ENCODE measurements at regions not wholly inside any gene's neighbourhood (a gene's known extent, or its start where the extent isn't known, plus 50 kb on each side); places are given as distances from the start of the nearest gene placed in this dataset.
"Not testable (repeated sequence)": the region's sequence is repeated elsewhere in the genome, so short reads cannot be mapped to it uniquely, and the experiment has no call there.

- not testable (repeated sequence) for DNase-seq (ENCODE audit: low spot score)
Observed at GRCh38 chr12:131439752-131440151, 271.1 kb upstream of the SFSWAP start.

GRCh38 chr12:131440209-131441059, 270.5 kb upstream of the SFSWAP start:
- not testable (repeated sequence) for DNase-seq (ENCODE audit: low spot score)

- DNase-seq (ENCODE audit: low spot score) = no peak
Observed at GRCh38 chr12:131441060-131441396, 269.9 kb upstream of the SFSWAP start.

GRCh38 chr12:131441638-131442336, 269.1 kb upstream of the SFSWAP start:
- DNase-seq (ENCODE audit: low spot score) = no peak

- no peak for DNase-seq (ENCODE audit: low spot score)
Observed at GRCh38 chr12:131442337-131442918, 268.5 kb upstream of the SFSWAP start.

GRCh38 chr12:131443019-131444000, 267.6 kb upstream of the SFSWAP start:
- no peak for DNase-seq (ENCODE audit: low spot score)

- DNase-seq (ENCODE audit: low spot score) = no peak
Observed at GRCh38 chr12:131444220-131445164, 266.4 kb upstream of the SFSWAP start.

GRCh38 chr12:131445184-131445774, 265.6 kb upstream of the SFSWAP start:
- no peak for DNase-seq (ENCODE audit: low spot score)

GRCh38 chr12:131445795-131446194, 265.1 kb upstream of the SFSWAP start:
- no peak for DNase-seq (ENCODE audit: low spot score)

- DNase-seq (ENCODE audit: low spot score) = not testable (repeated sequence)
Observed at GRCh38 chr12:131447636-131448035, 263.3 kb upstream of the SFSWAP start.

GRCh38 chr12:131448254-131448795, 262.6 kb upstream of the SFSWAP start:
- no peak for DNase-seq (ENCODE audit: low spot score)

GRCh38 chr12:131449027-131449426, 261.9 kb upstream of the SFSWAP start:
- no peak for DNase-seq (ENCODE audit: low spot score)

GRCh38 chr12:131452444-131452860, 258.4 kb upstream of the SFSWAP start:
- peak; percentile 29 for DNase-seq (ENCODE audit: low spot score)

GRCh38 chr12:131454418-131455217, 256.3 kb upstream of the SFSWAP start:
- DNase-seq (ENCODE audit: low spot score) = peak; percentile 80

- no peak for DNase-seq (ENCODE audit: low spot score)
Observed at GRCh38 chr12:131455218-131455506, 255.7 kb upstream of the SFSWAP start.

GRCh38 chr12:131455581-131456110, 255.2 kb upstream of the SFSWAP start:
- DNase-seq (ENCODE audit: low spot score) = no peak

- no peak for DNase-seq (ENCODE audit: low spot score)
Observed at GRCh38 chr12:131456301-131457027, 254.4 kb upstream of the SFSWAP start.

GRCh38 chr12:131457028-131457310, 253.9 kb upstream of the SFSWAP start:
- no peak for DNase-seq (ENCODE audit: low spot score)

All from HuH-7.5 (cell line).